Activated CD8-positive, alpha-beta T cell treated with anti-CD3 and anti-CD28 coated beads for 36 hours (primary cell): ENCODE measurements at regions not wholly inside any gene's neighbourhood (a gene's known extent, or its start where the extent isn't known, plus 50 kb on each side); places are given as distances from the start of the nearest gene placed in this dataset.

Experiments used
- ATAC-seq: fragments of 200-7000 bp; cut with Tn5 transposase; one replicate; pipeline ENCODE4 v1.10.0; 2021; ENCODE audit warnings: mild to moderate bottlenecking, moderate library complexity
- CTCF ChIA-PET: fragments of 350-600 bp; sonication (Branson Sonifier 250); formaldehyde crosslinking; loops from one replicate; lab custom pipeline; 2021; ENCODE audit warnings: antibody characterized with exemption; lab: Charles Lee
- POLR2A ChIA-PET: fragments of 350-600 bp; sonication (Branson Sonifier 250); formaldehyde crosslinking; loops from one replicate; lab custom pipeline; 2021; ENCODE audit warnings: antibody characterized with exemption; lab: Charles Lee
- DNase-seq: peaks from one replicate; pipeline ENCODE4 v3.0.0-alpha.2; 2020
- H3K27ac Mint-ChIP-seq: one replicate; pipeline ENCODE4 v1.8.0; 2021; ENCODE audit warnings: mild to moderate bottlenecking, mixed read lengths
- H3K27me3 Mint-ChIP-seq: one replicate; pipeline ENCODE4 v1.8.0; 2021; ENCODE audit warnings: mixed read lengths
- H3K36me3 Mint-ChIP-seq: one replicate; pipeline ENCODE4 v1.8.0; 2021; ENCODE audit warnings: low read depth, mixed read lengths
- H3K4me1 Mint-ChIP-seq: one replicate; pipeline ENCODE4 v1.8.0; 2021; ENCODE audit warnings: low read depth, mixed read lengths
- H3K4me3 Mint-ChIP-seq: one replicate; pipeline ENCODE4 v1.8.0; 2021; ENCODE audit warnings: mild to moderate bottlenecking, moderate library complexity, mixed read lengths
- H3K9me3 Mint-ChIP-seq: one replicate; pipeline ENCODE4 v1.8.0; 2021; ENCODE audit warnings: mixed read lengths
- CTCF ChIP-seq: fragments of 200-600 bp; IDR thresholded peaks from one replicate; pipeline ENCODE4 v1.8.0; 2022; ENCODE audit warnings: antibody characterized with exemption, mild to moderate bottlenecking
- intact Hi-C: fragments of 100-400 bp; cut with micrococcal nuclease; formaldehyde crosslinking; loops from one replicate; pipeline ENCODE4 v1.10.0; 2022

DNA sequence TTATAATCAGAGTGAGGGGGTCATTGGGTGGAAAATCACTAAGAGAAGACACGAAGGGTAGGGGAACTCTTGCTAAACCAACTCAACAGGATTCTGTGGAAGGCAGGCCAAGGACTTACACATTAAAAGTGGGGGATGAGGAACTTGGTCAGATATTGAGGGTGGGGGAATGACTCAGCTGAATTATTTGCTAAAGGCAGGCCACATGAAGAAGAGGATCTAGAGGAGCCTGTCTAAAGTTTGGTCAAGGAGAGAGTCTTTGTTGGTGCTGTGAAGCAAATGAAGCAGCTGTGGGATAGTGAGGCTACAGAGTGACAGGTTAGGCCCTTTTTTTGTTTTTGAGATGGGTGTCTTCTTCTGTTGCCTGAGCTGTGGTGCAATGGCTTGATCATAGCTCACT is 63.9 kb upstream of the SPRY4 start:
- Mint-ChIP-seq H3K4me3 (no peak overlapping the region), H3K4me1 (peaks cover 6% of the 10 kb centered on the region), H3K27me3 (peaks cover 1% of the 10 kb centered on the region), H3K36me3 (no peaks in the 10 kb centered on the region), H3K9me3 (no peaks in the 10 kb centered on the region), H3K27ac (no peak overlapping the region)
- intact Hi-C loops, result no loop called here
- ChIA-PET CTCF (no interaction called here), POLR2A (interaction anchor here (0.6 kb wide), 1 partner anchor 25 kb away, joined by 3 read pairs; no protein-coding TSS in a partner anchor)
- DNase-seq, result no peak
- ATAC-seq, result no peak
- no peak for TF ChIP-seq CTCF

- ChIA-PET POLR2A (no interaction called here), CTCF (interaction anchor here (1.1 kb wide), 1 partner anchor 18 kb away, joined by 3 read pairs; no protein-coding TSS in a partner anchor)
Observed at GRCh38 chr5:142387024-142387682, 62.3 kb upstream of the SPRY4 start.

DNA sequence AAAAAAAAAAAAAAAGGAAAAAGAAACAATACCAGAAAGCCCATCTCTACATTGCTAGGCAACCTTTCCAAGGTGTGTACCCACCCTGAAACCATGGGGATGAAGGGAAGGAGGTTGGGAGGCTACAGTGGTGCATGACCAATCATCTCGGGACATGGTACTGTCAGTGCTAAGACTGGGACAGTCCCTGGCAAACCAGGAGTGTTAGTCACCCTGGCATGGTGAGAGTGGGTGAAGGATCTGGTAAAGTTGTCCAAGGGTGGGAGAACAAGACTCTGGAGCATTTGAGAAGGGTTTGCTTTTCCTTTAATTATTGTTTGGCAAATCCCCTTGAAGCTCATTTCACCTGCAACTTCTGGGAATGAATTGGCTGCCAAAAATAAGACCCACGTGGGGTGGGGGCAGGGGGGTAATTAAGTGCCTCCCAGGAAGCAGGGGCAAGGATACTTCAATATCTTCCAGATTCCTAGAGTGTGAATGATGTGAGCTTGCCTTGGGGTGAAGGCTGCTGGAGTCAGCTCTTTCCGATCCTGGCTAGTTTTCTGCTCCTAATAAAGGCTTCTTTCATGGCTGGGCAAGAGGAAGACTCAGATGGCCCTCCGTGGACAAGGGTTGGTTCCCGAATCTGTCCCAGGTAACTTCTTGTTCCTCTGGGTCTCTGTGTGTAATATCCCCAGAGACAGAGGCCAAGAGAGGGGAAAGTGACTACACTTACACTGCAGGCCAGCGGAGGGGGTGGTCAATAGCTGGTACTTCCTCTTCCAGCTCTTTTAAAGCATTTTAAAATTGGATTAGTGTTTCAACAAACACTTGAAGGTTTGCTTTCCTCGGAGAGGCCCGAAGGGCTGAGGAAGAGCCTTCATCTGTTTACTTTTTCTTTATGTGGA is 61.6 kb upstream of the SPRY4 start:
- CTCF ChIA-PET, result interaction anchor here (1.0 to 1.1 kb wide), 2 partner anchors 16 to 19 kb away, joined by 3 read pairs; no protein-coding TSS in a partner anchor
- intact Hi-C loops, result no loop called here
- no peaks in the 10 kb centered on the region for H3K36me3 Mint-ChIP-seq
- H3K27me3 Mint-ChIP-seq, result no peaks in the 10 kb centered on the region
- ATAC-seq (no peak), DNase-seq (no peak)
- TF ChIP-seq CTCF, result no peak
- peaks cover 6% of the 10 kb centered on the region for H3K4me1 Mint-ChIP-seq
- H3K9me3 Mint-ChIP-seq, result no peaks in the 10 kb centered on the region
- H3K27ac Mint-ChIP-seq, result no peak overlapping the region
- no peak overlapping the region for H3K4me3 Mint-ChIP-seq
- POLR2A ChIA-PET, result interaction anchor here (1.2 kb wide), 1 partner anchor 11 kb away, joined by 3 read pairs; no protein-coding TSS in a partner anchor

More at GRCh38 chr5:142387024-142387682, 62.3 kb upstream of the SPRY4 start:
- peaks cover 6% of the 10 kb centered on the region for H3K4me1 Mint-ChIP-seq
- no peak overlapping the region for H3K4me3 Mint-ChIP-seq
- DNase-seq (no peak), ATAC-seq (no peak)
- intact Hi-C loops, result no loop called here
- no peaks in the 10 kb centered on the region for H3K9me3 Mint-ChIP-seq
- H3K36me3 Mint-ChIP-seq, result no peaks in the 10 kb centered on the region
- peaks cover 1% of the 10 kb centered on the region for H3K27me3 Mint-ChIP-seq
- no peak overlapping the region for H3K27ac Mint-ChIP-seq
- TF ChIP-seq CTCF, result no peak

GRCh38 chr5:142385194-142385593 is 60.4 kb upstream of the SPRY4 start:
- Mint-ChIP-seq H3K9me3 (no peaks in the 10 kb centered on the region), H3K27ac (no peak overlapping the region), H3K27me3 (no peaks in the 10 kb centered on the region), H3K4me1 (peaks cover 6% of the 10 kb centered on the region), H3K4me3 (no peak overlapping the region), H3K36me3 (no peaks in the 10 kb centered on the region)
- CTCF ChIA-PET, result no interaction called here
- POLR2A ChIA-PET, result interaction anchor here (1.2 kb wide), 1 partner anchor 10 kb away, joined by 3 read pairs; no protein-coding TSS in a partner anchor
- ATAC-seq (no peak), DNase-seq (no peak)
- no peak for TF ChIP-seq CTCF
- intact Hi-C loops, result no loop called here

DNA sequence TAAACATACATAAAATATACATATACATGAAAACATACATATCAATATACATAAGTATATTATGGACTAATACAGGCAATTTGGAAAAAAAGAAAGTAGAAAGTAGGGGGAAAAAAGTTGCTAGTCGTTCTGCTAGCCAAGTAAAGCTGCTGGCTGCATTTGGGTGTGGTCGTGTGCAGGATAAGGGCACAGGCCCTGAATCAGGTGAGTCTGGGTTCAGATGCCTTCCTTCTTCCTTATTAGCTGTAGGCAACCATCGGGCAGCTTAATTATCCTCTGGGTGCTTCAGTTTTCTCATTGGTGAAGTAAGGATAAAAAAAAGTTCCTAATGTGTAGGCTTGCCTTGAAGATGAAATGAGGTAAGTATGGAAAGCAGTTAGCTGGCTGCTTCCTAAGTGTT is 59.2 kb upstream of the SPRY4 start:
- intact Hi-C loops, result no loop called here
- ChIA-PET POLR2A (no interaction called here), CTCF (no interaction called here)
- no peak overlapping the region for H3K27ac Mint-ChIP-seq
- no peak for TF ChIP-seq CTCF
- H3K36me3 Mint-ChIP-seq, result no peaks in the 10 kb centered on the region
- H3K4me3 Mint-ChIP-seq, result no peak overlapping the region
- H3K4me1 Mint-ChIP-seq, result peaks cover 5% of the 10 kb centered on the region
- ATAC-seq (no peak), DNase-seq (no peak)
- H3K9me3 Mint-ChIP-seq, result no peaks in the 10 kb centered on the region
- H3K27me3 Mint-ChIP-seq, result no peaks in the 10 kb centered on the region
